CD8-positive, alpha-beta memory T cell (primary cell): ENCODE measurements at regions not wholly inside any gene's neighbourhood (a gene's known extent, or its start where the extent isn't known, plus 50 kb on each side); places are given as distances from the start of the nearest gene placed in this dataset.

ENCODE experiments used
- CTCF ChIA-PET: fragments of 350-600 bp; sonication (Branson Sonifier 250); formaldehyde crosslinking; loops from one replicate; lab custom pipeline; 2021; ENCODE audit warnings: antibody characterized with exemption; lab: Charles Lee
- POLR2A ChIA-PET: fragments of 350-600 bp; sonication (Branson Sonifier 250); formaldehyde crosslinking; loops from one replicate; lab custom pipeline; 2021; ENCODE audit warnings: antibody characterized with exemption; lab: Charles Lee
- DNase-seq, 5 donors: peaks; one replicate each; pipeline versions ENCODE4 v3.0.0 to v3.0.0-alpha.2; 2020 to 2022; ENCODE audit warnings: mixed read lengths in 1 of 5
- H3K27ac ChIP-seq: one replicate; pipeline ENCODE4 v1.7.0; 2013; ENCODE audit warnings: low read depth, mild to moderate bottlenecking, low read length, moderate library complexity
- H3K27me3 ChIP-seq: 2 replicates; pipeline ENCODE4 v1.7.0; 2013; ENCODE audit warnings: low read length, mild to moderate bottlenecking; ENCODE audit not compliant: insufficient read depth, poor library complexity, severe bottlenecking
- H3K36me3 ChIP-seq: 2 replicates; pipeline ENCODE4 v1.7.0; 2013; ENCODE audit warnings: mild to moderate bottlenecking, low read length, moderate library complexity; ENCODE audit not compliant: insufficient read depth
- H3K4me1 ChIP-seq: 2 replicates; pipeline ENCODE4 v1.7.0; 2013; ENCODE audit warnings: mild to moderate bottlenecking, low read length, moderate library complexity; ENCODE audit not compliant: insufficient read depth
- H3K4me3 ChIP-seq: 2 replicates; pipeline ENCODE4 v1.7.0; 2013; ENCODE audit warnings: mild to moderate bottlenecking, low read length
- H3K9me3 ChIP-seq: 2 replicates; pipeline ENCODE4 v1.7.0; 2013; ENCODE audit warnings: mild to moderate bottlenecking, low read length
- H3K27ac Mint-ChIP-seq, 8 donors: one replicate each; pipeline ENCODE4 v1.8.0; 2020 to 2021; ENCODE audit warnings: mixed read lengths in 8 of 8, mild to moderate bottlenecking in 6 of 8, inconsistent platforms in 3 of 8, moderate library complexity in 3 of 8
- H3K27me3 Mint-ChIP-seq, 2 donors: one replicate each; pipeline ENCODE4 v1.8.0; 2020 to 2021; ENCODE audit warnings: mixed read lengths in 2 of 2, mild to moderate bottlenecking in 1 of 2, moderate library complexity in 1 of 2
- H3K36me3 Mint-ChIP-seq, 3 donors: one replicate each; pipeline ENCODE4 v1.8.0; 2020 to 2021; ENCODE audit warnings: mixed read lengths in 3 of 3, inconsistent platforms in 1 of 3, mild to moderate bottlenecking in 1 of 3
- H3K4me1 Mint-ChIP-seq, 3 donors: one replicate each; pipeline ENCODE4 v1.8.0; 2020 to 2021; ENCODE audit warnings: mixed read lengths in 3 of 3, inconsistent platforms in 1 of 3, mild to moderate bottlenecking in 1 of 3
- H3K4me3 Mint-ChIP-seq, 7 donors: one replicate each; pipeline ENCODE4 v1.8.0; 2020 to 2021; ENCODE audit warnings: mixed read lengths in 7 of 7, mild to moderate bottlenecking in 6 of 7, moderate library complexity in 4 of 7, inconsistent platforms in 2 of 7
- H3K9me3 Mint-ChIP-seq, 5 donors: one replicate each; pipeline ENCODE4 v1.8.0; 2020 to 2022; ENCODE audit warnings: mixed read lengths in 5 of 5, mild to moderate bottlenecking in 3 of 5, moderate library complexity in 2 of 5, inconsistent platforms in 1 of 5

DNA sequence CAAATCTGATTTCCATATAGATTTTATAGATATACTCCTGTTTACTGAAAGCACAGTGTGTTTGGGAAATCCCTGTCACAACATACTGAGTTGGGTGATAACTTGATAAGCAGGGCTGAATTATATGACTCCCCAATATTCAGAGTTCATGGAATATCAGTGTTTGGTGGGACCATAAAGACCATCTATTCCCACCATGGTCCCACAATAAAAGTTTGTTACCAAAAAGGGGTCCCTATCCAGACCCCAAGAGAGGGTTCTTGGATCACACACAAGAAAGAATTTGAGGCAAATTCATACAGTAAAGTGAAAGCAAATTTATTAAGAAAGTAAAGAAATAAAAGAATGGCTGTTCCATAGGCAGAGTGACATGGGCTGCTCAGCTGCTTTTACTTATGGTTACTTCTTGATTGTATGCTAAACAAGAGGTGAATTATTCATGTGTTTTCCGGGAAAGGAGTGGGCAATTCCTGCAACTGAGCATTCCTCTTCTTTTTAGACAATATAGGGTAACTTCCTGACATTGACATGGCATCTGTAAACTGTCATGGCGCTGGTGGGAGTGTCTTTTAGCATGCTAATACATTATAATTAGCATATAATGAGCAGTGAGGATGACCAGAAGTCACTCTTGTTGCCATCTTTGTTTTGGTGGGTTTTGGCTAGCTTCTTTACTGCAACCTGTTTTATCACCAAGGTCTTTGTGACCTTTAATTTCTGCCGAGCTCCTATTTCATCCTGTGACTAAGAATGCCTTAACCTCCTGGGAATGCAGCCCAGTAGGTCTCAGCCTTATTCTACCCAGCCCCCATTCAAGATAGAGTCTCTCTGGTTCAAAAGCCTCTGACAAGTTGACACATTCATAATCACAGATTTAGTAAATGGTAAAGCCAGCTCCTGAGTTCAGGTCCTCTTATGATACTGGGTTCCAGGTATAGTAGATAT lies 240.6 kb upstream of the PDGFD start:
- H3K4me1 ChIP-seq = no peaks in the 10 kb centered on the region
- no peaks in the 10 kb centered on the region for H3K27me3 ChIP-seq
- no peak overlapping the region for H3K4me3 Mint-ChIP-seq
- H3K27ac Mint-ChIP-seq = no peak overlapping the region
- H3K4me1 Mint-ChIP-seq = no peaks in the 10 kb centered on the region
- DNase-seq = no peak
- H3K27ac ChIP-seq = no peak overlapping the region
- POLR2A ChIA-PET = no interaction called here
- no peaks in the 10 kb centered on the region for H3K9me3 Mint-ChIP-seq
- peaks cover 1 to 9% of the 10 kb centered on the region in 2 donors for H3K27me3 Mint-ChIP-seq
- H3K36me3 ChIP-seq = no peaks in the 10 kb centered on the region
- CTCF ChIA-PET = no interaction called here
- H3K9me3 ChIP-seq = no peaks in the 10 kb centered on the region
- no peaks in the 10 kb centered on the region for H3K36me3 Mint-ChIP-seq
- H3K4me3 ChIP-seq = no peak overlapping the region

DNA sequence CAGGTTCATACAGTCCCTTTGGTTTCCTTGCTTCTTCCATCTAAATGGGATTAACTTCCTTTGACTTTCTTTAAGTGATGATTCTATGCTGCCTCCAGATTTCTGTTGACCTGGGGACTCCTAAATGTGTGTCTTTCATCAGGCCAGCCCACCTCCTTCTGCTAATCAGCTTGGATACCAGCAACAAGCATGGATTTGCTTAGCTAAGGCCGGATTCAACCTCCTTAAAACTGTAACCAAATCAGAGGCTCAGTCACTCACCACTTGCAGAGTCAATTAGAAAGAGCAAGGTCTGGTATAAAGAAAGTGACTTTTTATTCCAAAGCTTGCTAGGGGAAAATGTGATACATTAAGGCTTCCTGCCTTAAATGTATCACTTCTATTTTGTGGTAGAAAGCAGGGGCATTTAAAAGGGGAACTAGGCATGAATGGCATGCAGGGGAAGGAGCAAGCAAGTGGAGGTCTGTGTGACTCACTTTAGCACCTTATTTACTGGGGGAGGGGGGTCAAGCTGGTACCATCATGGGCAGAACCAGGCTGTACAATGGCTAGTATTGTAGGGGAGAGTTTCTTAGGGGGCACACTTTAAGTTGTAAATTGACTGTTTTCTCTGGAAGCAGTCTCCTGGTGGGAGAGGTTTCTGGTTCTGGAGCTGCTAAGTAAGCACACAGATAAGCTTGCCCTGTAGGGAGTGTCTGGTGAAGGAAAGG lies 239.0 kb upstream of the PDGFD start:
- ChIA-PET POLR2A (no interaction called here), CTCF (interaction anchor here (0.9 kb wide), 1 partner anchor 16 kb away, joined by 3 read pairs; no protein-coding TSS in a partner anchor)
- H3K27me3 Mint-ChIP-seq = peaks cover 1 to 3% of the 10 kb centered on the region in 2 donors
- Histone ChIP-seq H3K27me3 (no peaks in the 10 kb centered on the region), H3K9me3 (no peaks in the 10 kb centered on the region), H3K27ac (no peak overlapping the region), H3K4me3 (no peak overlapping the region), H3K4me1 (no peaks in the 10 kb centered on the region), H3K36me3 (no peaks in the 10 kb centered on the region)
- no peak overlapping the region for H3K4me3 Mint-ChIP-seq
- H3K36me3 Mint-ChIP-seq = no peaks in the 10 kb centered on the region
- no peak for DNase-seq
- no peaks in the 10 kb centered on the region for H3K9me3 Mint-ChIP-seq
- H3K4me1 Mint-ChIP-seq = no peaks in the 10 kb centered on the region
- H3K27ac Mint-ChIP-seq = no peak overlapping the region

DNA sequence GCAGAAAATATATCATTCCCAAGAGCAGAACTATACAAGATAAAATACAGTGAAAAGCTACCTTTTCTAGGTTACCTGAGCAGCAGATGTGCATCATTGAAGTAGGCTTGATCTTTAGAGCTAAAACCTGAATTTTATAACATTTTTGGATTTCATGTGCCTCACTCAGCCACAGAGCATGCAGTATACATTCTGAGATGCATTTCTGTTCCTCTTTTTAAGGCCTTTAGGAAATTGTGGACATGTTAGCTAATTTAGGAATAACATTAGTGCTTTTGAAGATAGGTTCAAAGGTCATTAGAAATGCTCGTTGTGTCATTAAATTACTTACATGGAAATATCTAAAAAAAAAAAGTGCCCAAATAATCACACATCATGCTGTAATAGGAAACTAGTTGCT lies 230.6 kb upstream of the PDGFD start:
- H3K4me1 Mint-ChIP-seq = no peaks in the 10 kb centered on the region
- DNase-seq = no peak
- H3K36me3 Mint-ChIP-seq = no peaks in the 10 kb centered on the region
- H3K4me1 ChIP-seq = no peaks in the 10 kb centered on the region
- no peak overlapping the region for H3K27ac Mint-ChIP-seq
- no peak overlapping the region for H3K4me3 Mint-ChIP-seq
- no peaks in the 10 kb centered on the region for H3K9me3 Mint-ChIP-seq
- ChIA-PET CTCF (no interaction called here), POLR2A (no interaction called here)
- H3K27me3 Mint-ChIP-seq = peaks cover 0 to 2% of the 10 kb centered on the region in 2 donors
- no peak overlapping the region for H3K4me3 ChIP-seq
- H3K9me3 ChIP-seq = no peaks in the 10 kb centered on the region
- no peaks in the 10 kb centered on the region for H3K36me3 ChIP-seq
- no peaks in the 10 kb centered on the region for H3K27me3 ChIP-seq
- H3K27ac ChIP-seq = no peak overlapping the region

DNA sequence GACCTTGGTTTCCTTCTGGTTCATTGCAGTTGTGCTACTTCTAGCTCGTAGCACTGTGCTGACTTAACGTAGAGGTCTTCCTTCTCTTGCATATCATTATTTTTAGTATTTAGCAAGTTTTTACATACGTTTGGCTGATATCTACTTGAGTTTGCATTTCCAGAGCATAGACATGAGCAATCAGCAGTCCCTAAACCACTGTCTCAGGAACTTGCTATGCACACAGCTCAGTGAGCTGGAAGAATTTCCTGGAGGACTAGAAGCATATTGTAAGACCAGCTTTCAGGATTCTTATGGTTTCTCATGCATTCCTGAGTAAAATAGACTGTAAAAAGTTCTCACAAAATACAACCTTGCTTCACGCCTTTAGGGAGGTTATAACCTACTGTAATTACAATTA lies 226.7 kb upstream of the PDGFD start:
- H3K4me3 ChIP-seq = no peak overlapping the region
- H3K27me3 Mint-ChIP-seq = peaks cover 2 to 6% of the 10 kb centered on the region in 2 donors
- H3K27ac ChIP-seq = no peak overlapping the region
- H3K4me3 Mint-ChIP-seq = no peak overlapping the region
- no peak overlapping the region for H3K27ac Mint-ChIP-seq
- no peak for DNase-seq
- ChIA-PET CTCF (no interaction called here), POLR2A (no interaction called here)
- no peaks in the 10 kb centered on the region for H3K36me3 Mint-ChIP-seq
- H3K9me3 ChIP-seq = no peaks in the 10 kb centered on the region
- no peaks in the 10 kb centered on the region for H3K4me1 Mint-ChIP-seq
- no peaks in the 10 kb centered on the region for H3K4me1 ChIP-seq
- H3K9me3 Mint-ChIP-seq = no peaks in the 10 kb centered on the region
- H3K27me3 ChIP-seq = no peaks in the 10 kb centered on the region
- H3K36me3 ChIP-seq = no peaks in the 10 kb centered on the region

DNA sequence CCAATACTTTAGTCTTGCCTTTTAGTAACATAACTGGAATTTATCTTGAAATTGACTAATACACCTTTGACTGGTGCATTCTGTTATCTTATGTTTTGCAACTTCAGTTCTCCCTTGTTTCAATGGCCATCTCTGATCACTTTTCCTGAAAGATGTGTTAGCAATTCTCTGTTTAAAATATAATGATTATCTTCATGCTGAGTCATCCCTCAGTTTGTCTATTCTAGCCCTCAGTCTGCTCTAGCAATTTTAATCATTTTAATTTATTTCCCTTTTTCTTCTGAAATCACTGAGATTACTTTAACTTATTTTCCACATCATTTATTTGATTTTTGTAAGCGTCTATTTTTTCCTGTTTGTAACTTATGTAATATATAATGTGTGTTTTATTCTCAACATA lies 221.9 kb upstream of the PDGFD start:
- no peak overlapping the region for H3K4me3 Mint-ChIP-seq
- peaks cover 0 to 2% (median 0%) of the 10 kb centered on the region in 5 donors for H3K9me3 Mint-ChIP-seq
- POLR2A ChIA-PET = no interaction called here

DNA sequence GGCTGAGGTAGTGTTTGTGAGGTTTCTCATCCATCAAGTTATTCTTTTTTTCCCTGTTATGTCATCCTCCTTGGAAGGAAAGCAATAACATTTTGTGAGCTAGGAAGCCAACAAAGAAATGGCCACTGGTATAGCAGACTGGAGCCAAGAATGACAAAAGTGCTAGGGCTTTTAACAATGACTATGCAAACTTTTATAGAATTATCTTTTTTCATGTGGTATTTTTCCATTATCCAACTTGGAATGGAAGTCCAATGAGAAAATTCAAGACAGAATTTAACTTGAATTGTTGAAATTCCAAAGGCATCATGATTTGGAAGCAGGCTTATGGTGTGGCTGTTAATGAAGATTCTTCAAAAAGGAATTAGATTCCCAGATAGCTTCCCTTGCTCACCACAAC lies 216.4 kb upstream of the PDGFD start:
- no peaks in the 10 kb centered on the region for H3K9me3 ChIP-seq
- Mint-ChIP-seq H3K27me3 (no peaks in the 10 kb centered on the region), H3K4me1 (no peaks in the 10 kb centered on the region), H3K9me3 (peaks cover 0 to 3% (median 0%) of the 10 kb centered on the region in 5 donors), H3K4me3 (no peak overlapping the region), H3K36me3 (no peaks in the 10 kb centered on the region), H3K27ac (no peak overlapping the region)
- ChIA-PET CTCF (no interaction called here), POLR2A (no interaction called here)
- no peak overlapping the region for H3K27ac ChIP-seq
- H3K4me3 ChIP-seq = no peak overlapping the region
- no peak for DNase-seq
- H3K36me3 ChIP-seq = no peaks in the 10 kb centered on the region
- H3K4me1 ChIP-seq = no peaks in the 10 kb centered on the region
- H3K27me3 ChIP-seq = no peaks in the 10 kb centered on the region

More for the DNA sequence above, 221.9 kb upstream of the PDGFD start:
- Mint-ChIP-seq H3K36me3 (no peaks in the 10 kb centered on the region), H3K27me3 (peaks cover 0 to 6% of the 10 kb centered on the region in 2 donors), H3K27ac (no peak overlapping the region), H3K4me1 (no peaks in the 10 kb centered on the region)
- no peak overlapping the region for H3K27ac ChIP-seq
- H3K36me3 ChIP-seq = no peaks in the 10 kb centered on the region
- no peak overlapping the region for H3K4me3 ChIP-seq
- H3K27me3 ChIP-seq = no peaks in the 10 kb centered on the region
- H3K4me1 ChIP-seq = no peaks in the 10 kb centered on the region
- H3K9me3 ChIP-seq = no peaks in the 10 kb centered on the region
- CTCF ChIA-PET = no interaction called here
- DNase-seq = no peak

DNA sequence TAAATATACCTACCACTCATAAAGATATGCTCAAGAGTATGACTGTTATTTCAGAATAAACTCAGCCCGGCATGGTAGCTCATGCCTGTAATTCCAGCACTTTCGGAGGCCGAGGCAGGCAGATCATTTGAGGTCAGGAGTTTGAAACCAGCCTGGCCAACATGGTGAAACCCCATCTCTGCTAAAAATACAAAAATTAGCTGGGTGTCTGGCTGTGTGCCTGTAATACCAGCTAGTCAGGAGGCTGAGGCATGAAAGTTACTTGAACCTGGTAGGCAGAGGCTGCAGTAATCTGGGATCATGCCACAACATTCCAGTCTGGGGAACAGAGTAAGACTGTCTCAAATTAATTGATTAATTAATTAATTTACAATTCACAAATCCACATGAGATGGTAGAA lies 208.2 kb upstream of the PDGFD start:
- CTCF ChIA-PET = no interaction called here
- no peaks in the 10 kb centered on the region for H3K9me3 Mint-ChIP-seq
- H3K27me3 Mint-ChIP-seq = peaks cover 2 to 3% of the 10 kb centered on the region in 2 donors
- H3K36me3 Mint-ChIP-seq = no peaks in the 10 kb centered on the region
- POLR2A ChIA-PET = no interaction called here
- Histone ChIP-seq H3K27me3 (no peaks in the 10 kb centered on the region), H3K27ac (no peak overlapping the region), H3K4me3 (no peak overlapping the region), H3K36me3 (no peaks in the 10 kb centered on the region), H3K4me1 (no peaks in the 10 kb centered on the region), H3K9me3 (no peaks in the 10 kb centered on the region)
- DNase-seq = no peak
- H3K4me3 Mint-ChIP-seq = no peak overlapping the region
- no peak overlapping the region for H3K27ac Mint-ChIP-seq
- no peaks in the 10 kb centered on the region for H3K4me1 Mint-ChIP-seq

DNA sequence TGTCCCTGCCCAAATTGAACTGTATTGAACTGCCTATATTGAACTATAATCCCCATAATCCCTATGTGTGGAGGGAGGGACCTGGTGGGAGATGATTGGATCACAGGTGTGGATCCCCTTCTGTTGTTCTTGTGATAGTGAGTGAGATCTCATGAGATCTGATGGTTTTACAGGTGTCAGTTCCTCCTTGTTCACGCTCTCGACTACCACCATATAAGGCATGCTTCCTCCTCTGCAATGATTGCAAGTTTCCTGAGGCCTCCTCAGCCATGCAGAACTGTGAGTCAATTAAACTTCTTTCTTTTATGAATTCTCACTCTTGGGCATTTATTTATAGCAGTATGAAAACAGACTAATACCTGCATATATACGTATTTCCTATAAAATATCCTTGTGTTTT lies 206.5 kb upstream of the PDGFD start:
- ChIA-PET POLR2A (no interaction called here), CTCF (no interaction called here)
- H3K4me3 Mint-ChIP-seq = no peak overlapping the region
- peak overlapping the region in 1 of 8 donors; percentile 48 for H3K27ac Mint-ChIP-seq
- H3K9me3 Mint-ChIP-seq = no peaks in the 10 kb centered on the region
- H3K4me1 ChIP-seq = no peaks in the 10 kb centered on the region
- H3K27ac ChIP-seq = no peak overlapping the region
- H3K9me3 ChIP-seq = no peaks in the 10 kb centered on the region
- H3K27me3 ChIP-seq = no peaks in the 10 kb centered on the region
- H3K27me3 Mint-ChIP-seq = peaks cover 2 to 3% of the 10 kb centered on the region in 2 donors
- H3K36me3 Mint-ChIP-seq = no peaks in the 10 kb centered on the region
- H3K4me3 ChIP-seq = no peak overlapping the region
- no peaks in the 10 kb centered on the region for H3K4me1 Mint-ChIP-seq
- H3K36me3 ChIP-seq = no peaks in the 10 kb centered on the region
- DNase-seq = no peak
